K562 (cell line): ENCODE measurements at regions not wholly inside any gene's neighbourhood (a gene's known extent, or its start where the extent isn't known, plus 50 kb on each side); places are given as distances from the start of the nearest gene placed in this dataset.

Experiments
- ATF1 ChIP-seq, 2 experiments: fragments of 450-650 bp in 1 of 2; IDR thresholded peaks; 2 replicates each; pipeline ENCODE4 v1.6.1; 2016; ENCODE audit warnings: missing compliant biosample characterization in 1 of 2, missing genetic modification characterization in 1 of 2
- CBFA2T2 ChIP-seq: fragments of 450-650 bp; conservative IDR thresholded peaks from 2 replicates; pipeline ENCODE4 v1.6.1; 2017; ENCODE audit warnings: mild to moderate bottlenecking
- CBFB ChIP-seq: sonication (generic); formaldehyde crosslinking; IDR thresholded peaks from 2 replicates; pipeline ENCODE4 v1.4.0; 2020; ENCODE audit warnings: mild to moderate bottlenecking, missing genetic modification reagents
- CCAR2 ChIP-seq: fragments of 200-400 bp; formaldehyde crosslinking; IDR thresholded peaks from 2 replicates; pipeline ENCODE4 v1.6.1; 2017; ENCODE audit warnings: mild to moderate bottlenecking, low read depth, low read length
- EP300 ChIP-seq: IDR thresholded peaks from 2 replicates; pipeline ENCODE4 v1.6.1; 2012; ENCODE audit warnings: low read length, improper control_type of control experiment
- FOXK2 ChIP-seq, 2 experiments: fragments of 450-650 bp; IDR thresholded peaks in 1 of 2; conservative IDR thresholded peaks in 1 of 2; 2 replicates each; pipeline ENCODE4 v1.6.1; 2016; ENCODE audit warnings: low read depth in 2 of 2, mild to moderate bottlenecking in 1 of 2
- FUS ChIP-seq: fragments of 200-400 bp; formaldehyde crosslinking; optimal IDR thresholded peaks from 2 replicates; pipeline ENCODE3; 2017; ENCODE audit warnings: low read depth, low read length
- GABPA ChIP-seq: fragments of 200-800 bp; sonication (Bioruptor generic); conservative IDR thresholded peaks from 2 replicates; pipeline ENCODE4 v1.6.1; 2016; ENCODE audit warnings: low read depth, missing genetic modification characterization, missing compliant biosample characterization
- KAT7 ChIP-seq: sonication (generic); formaldehyde crosslinking; IDR thresholded peaks from 2 replicates; pipeline ENCODE4 v1.8.0; 2022; ENCODE audit warnings: missing genetic modification reagents, mild to moderate bottlenecking, borderline replicate concordance
- KDM1A ChIP-seq, 2 experiments: fragments of 450-650 bp; IDR thresholded peaks; 2 replicates each; pipeline ENCODE4 v1.6.1; 2016; ENCODE audit warnings: mild to moderate bottlenecking in 2 of 2
- KDM2B ChIP-seq: fragments of 250-450 bp; sonication (Bioruptor Pico); IDR thresholded peaks from 2 replicates; pipeline ENCODE4 v1.8.0; 2021; ENCODE audit warnings: mild to moderate bottlenecking, moderate library complexity
- MAZ ChIP-seq, 2 experiments: fragments of 450-650 bp in 1 of 2; sonication (generic) in 1 of 2; formaldehyde crosslinking; IDR thresholded peaks in 1 of 2; conservative IDR thresholded peaks in 1 of 2; 2 replicates each; pipeline versions ENCODE4 v1.4.0 to v1.5.0; 2020; ENCODE audit warnings: mild to moderate bottlenecking in 1 of 2, missing genetic modification reagents in 1 of 2
- MBD2 ChIP-seq: sonication (generic); IDR thresholded peaks from 2 replicates; pipeline ENCODE4 v1.6.1; 2016; ENCODE audit warnings: low read depth, borderline replicate concordance
- NFE2L1 ChIP-seq: fragments of 450-650 bp; IDR thresholded peaks from 2 replicates; pipeline ENCODE4 v1.6.1; 2016; ENCODE audit warnings: missing genetic modification characterization, low read depth, mild to moderate bottlenecking, missing compliant biosample characterization, moderate library complexity, borderline replicate concordance
- PHF21A ChIP-seq: fragments of 450-650 bp; IDR thresholded peaks from 2 replicates; pipeline ENCODE4 v1.6.1; 2017; ENCODE audit warnings: low read depth, borderline replicate concordance
- PYGO2 ChIP-seq: fragments of 450-650 bp; IDR thresholded peaks from 2 replicates; pipeline ENCODE4 v1.6.1; 2016; ENCODE audit warnings: mild to moderate bottlenecking, missing genetic modification characterization, moderate library complexity, missing compliant biosample characterization
- RBBP5 ChIP-seq: fragments of 200-600 bp; sonication (generic); IDR thresholded peaks from 2 replicates; pipeline ENCODE4 v1.6.1; 2012; ENCODE audit warnings: borderline replicate concordance, mild to moderate bottlenecking, low read length, control low read depth, inconsistent platforms; ENCODE audit not compliant: insufficient read depth, poor library complexity, severe bottlenecking
- RBM15 ChIP-seq: fragments of 200-400 bp; formaldehyde crosslinking; IDR thresholded peaks from 2 replicates; pipeline ENCODE4 v1.6.1; 2018; ENCODE audit warnings: mild to moderate bottlenecking, low read length, moderate library complexity; ENCODE audit not compliant: insufficient read depth
- WHSC1 ChIP-seq: IDR thresholded peaks from one replicate; pipeline ENCODE4 v1.6.1; 2012; ENCODE audit warnings: low read length, control low read depth, inconsistent platforms
- ZFP36 ChIP-seq: fragments of 150-350 bp; IDR thresholded peaks from 2 replicates; pipeline ENCODE4 v1.6.1; 2018; ENCODE audit warnings: low read length, low read depth; ENCODE audit not compliant: partially characterized antibody
- ZNF175 ChIP-seq: fragments of 200-800 bp; sonication (Bioruptor generic); IDR thresholded peaks from 2 replicates; pipeline ENCODE4 v1.6.1; 2016; ENCODE audit warnings: low read depth, mild to moderate bottlenecking, missing genetic modification characterization, missing compliant biosample characterization
- ZNF217 ChIP-seq: sonication (generic); formaldehyde crosslinking; IDR thresholded peaks from 2 replicates; pipeline ENCODE4 v1.8.0; 2022; ENCODE audit warnings: mild to moderate bottlenecking, missing genetic modification reagents
- ZNF586 ChIP-seq: fragments of 450-650 bp; formaldehyde crosslinking; conservative IDR thresholded peaks from 2 replicates; pipeline ENCODE4 v1.4.0; 2020; ENCODE audit warnings: mild to moderate bottlenecking, moderate library complexity
- TF ChIP-seq, protein P1 (sequence below): fragments of 450-650 bp; formaldehyde crosslinking; IDR thresholded peaks from 2 replicates; pipeline ENCODE4 v1.4.0; 2020; ENCODE audit warnings: mild to moderate bottlenecking, mixed read lengths
- TF ChIP-seq, protein P2 (sequence below): sonication (generic); formaldehyde crosslinking; IDR thresholded peaks from 2 replicates; pipeline ENCODE4 v1.8.0; 2022; ENCODE audit warnings: mild to moderate bottlenecking, low read depth, missing genetic modification reagents
- TF ChIP-seq, protein P3 (sequence below), 3 experiments: fragments of 200-800 bp in 1 of 3; sonication (Bioruptor generic) in 1 of 3; sonication (generic) in 1 of 3; formaldehyde crosslinking in 1 of 3; IDR thresholded peaks; 2 replicates each; pipeline versions ENCODE4 v1.6.1 to v1.8.0; 2016 to 2022; ENCODE audit warnings: mild to moderate bottlenecking in 2 of 3, missing compliant biosample characterization in 2 of 3, missing genetic modification characterization in 2 of 3, missing genetic modification reagents in 1 of 3

DNA sequence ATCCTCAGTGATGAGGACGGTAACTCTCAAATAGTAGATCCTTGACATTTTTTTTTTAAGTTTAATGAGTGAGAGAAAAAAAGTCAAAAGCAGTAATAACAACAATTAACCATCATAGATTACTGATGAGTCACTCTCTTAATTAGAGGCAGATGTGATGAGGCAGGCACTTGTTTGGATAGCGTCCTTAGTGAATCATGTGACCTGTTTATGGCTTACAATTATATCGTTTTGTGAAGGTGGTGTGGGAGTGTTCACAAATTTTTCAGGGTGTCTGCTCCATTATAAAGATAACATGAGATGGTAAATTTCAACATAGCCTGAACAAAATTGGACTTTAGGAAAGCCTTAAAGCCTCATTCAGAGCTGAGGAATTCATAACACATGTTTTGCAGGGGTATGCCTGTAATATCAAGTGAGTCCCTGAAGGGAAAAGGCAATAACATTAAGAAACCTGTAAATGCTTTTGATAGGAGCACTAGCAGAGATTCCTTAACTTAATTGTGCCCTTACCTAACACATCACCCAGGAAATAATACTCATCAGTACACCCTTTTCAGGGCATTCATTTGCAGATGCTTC is 51.9 kb upstream of the XIAP start (continued):
- TF ChIP-seq, protein P1, sequence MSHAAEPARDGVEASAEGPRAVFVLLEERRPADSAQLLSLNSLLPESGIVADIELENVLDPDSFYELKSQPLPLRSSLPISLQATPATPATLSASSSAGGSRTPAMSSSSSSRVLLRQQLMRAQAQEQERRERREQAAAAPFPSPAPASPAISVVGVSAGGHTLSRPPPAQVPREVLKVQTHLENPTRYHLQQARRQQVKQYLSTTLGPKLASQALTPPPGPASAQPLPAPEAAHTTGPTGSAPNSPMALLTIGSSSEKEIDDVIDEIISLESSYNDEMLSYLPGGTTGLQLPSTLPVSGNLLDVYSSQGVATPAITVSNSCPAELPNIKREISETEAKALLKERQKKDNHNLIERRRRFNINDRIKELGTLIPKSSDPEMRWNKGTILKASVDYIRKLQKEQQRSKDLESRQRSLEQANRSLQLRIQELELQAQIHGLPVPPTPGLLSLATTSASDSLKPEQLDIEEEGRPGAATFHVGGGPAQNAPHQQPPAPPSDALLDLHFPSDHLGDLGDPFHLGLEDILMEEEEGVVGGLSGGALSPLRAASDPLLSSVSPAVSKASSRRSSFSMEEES (CRISPR knock-in tag), result peak; percentile 86
- no peak for TF ChIP-seq FUS
- no peak for TF ChIP-seq ZNF175 (CRISPR knock-in tag)
- no peak for TF ChIP-seq KDM2B (CRISPR knock-in tag)
- TF ChIP-seq, protein P2, sequence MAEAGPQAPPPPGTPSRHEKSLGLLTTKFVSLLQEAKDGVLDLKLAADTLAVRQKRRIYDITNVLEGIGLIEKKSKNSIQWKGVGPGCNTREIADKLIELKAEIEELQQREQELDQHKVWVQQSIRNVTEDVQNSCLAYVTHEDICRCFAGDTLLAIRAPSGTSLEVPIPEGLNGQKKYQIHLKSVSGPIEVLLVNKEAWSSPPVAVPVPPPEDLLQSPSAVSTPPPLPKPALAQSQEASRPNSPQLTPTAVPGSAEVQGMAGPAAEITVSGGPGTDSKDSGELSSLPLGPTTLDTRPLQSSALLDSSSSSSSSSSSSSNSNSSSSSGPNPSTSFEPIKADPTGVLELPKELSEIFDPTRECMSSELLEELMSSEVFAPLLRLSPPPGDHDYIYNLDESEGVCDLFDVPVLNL, result no peak
- no peak for TF ChIP-seq RBBP5
- TF ChIP-seq, protein P3, sequence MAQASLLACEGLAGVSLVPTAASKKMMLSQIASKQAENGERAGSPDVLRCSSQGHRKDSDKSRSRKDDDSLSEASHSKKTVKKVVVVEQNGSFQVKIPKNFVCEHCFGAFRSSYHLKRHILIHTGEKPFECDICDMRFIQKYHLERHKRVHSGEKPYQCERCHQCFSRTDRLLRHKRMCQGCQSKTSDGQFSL (CRISPR knock-in tag; IDR thresholded peaks at IDR 0.05), result no peak
- TF ChIP-seq, protein P3 (tag; IDR thresholded peaks at IDR 0.05), result no peak
- TF ChIP-seq ZNF217 (CRISPR knock-in tag), result no peak
- no peak for TF ChIP-seq GABPA
- no peak for TF ChIP-seq RBM15
- TF ChIP-seq KAT7, result no peak
- no peak for TF ChIP-seq KDM1A (IDR thresholded peaks at IDR 0.05)
- TF ChIP-seq MAZ (CRISPR knock-in tag; conservative IDR thresholded peaks at IDR 0.05 in 1 of 2, IDR thresholded peaks at IDR 0.05 in 1 of 2), result no peak
- TF ChIP-seq PHF21A, result no peak
- no peak for TF ChIP-seq MBD2
- no peak for TF ChIP-seq CCAR2
- TF ChIP-seq CBFB (CRISPR knock-in tag), result no peak
- no peak for TF ChIP-seq EP300
- TF ChIP-seq CBFA2T2, result 0 out of 2 replicates have a peak, but pooled peaks have one; percentile 23
- no peak for TF ChIP-seq FOXK2 (conservative IDR thresholded peaks at IDR 0.05 in 1 of 2, IDR thresholded peaks at IDR 0.05 in 1 of 2; ENCODE audit: low read depth in 2 of 2)
- TF ChIP-seq WHSC1, result no peak
- TF ChIP-seq ZFP36, result no peak
- TF ChIP-seq PYGO2 (tag), result no peak
- 0 out of 2 replicates have a peak, but pooled peaks have one; percentile 9 for TF ChIP-seq NFE2L1 (tag)
- no peak for TF ChIP-seq ZNF586 (CRISPR knock-in tag)
- TF ChIP-seq ATF1 (CRISPR knock-in tag; IDR thresholded peaks at IDR 0.05), result no peak
- TF ChIP-seq ATF1 (tag; IDR thresholded peaks at IDR 0.05), result no peak
